ENCODE measurements at regions not wholly inside any gene's neighbourhood (a gene's known extent, or its start where the extent isn't known, plus 50 kb on each side); places are given as distances from the start of the nearest gene placed in this dataset.
"Not testable (repeated sequence)": the region's sequence is repeated elsewhere in the genome, so short reads cannot be mapped to it uniquely, and the experiment has no call there.

GRCh38 chrX:86935988-86936387 lies 581.6 kb upstream of the KLHL4 start:
- Histone ChIP-seq H3K4me1 (no peaks in the 10 kb centered on the region), H3K36me3 (no peaks in the 10 kb centered on the region), H3K27me3 (no peaks in the 10 kb centered on the region), H3K4me3 (no peak overlapping the region), H3K9me3 (no peaks in the 10 kb centered on the region), H3K27ac (no peak overlapping the region)
- no peak for TF ChIP-seq CTCF (IDR thresholded peaks at IDR 0.05)
- DNase-seq (ENCODE audit: low spot score in 2 of 2) = no peak
- intact Hi-C loops (cut with DNase I) = no loop called here

DNA sequence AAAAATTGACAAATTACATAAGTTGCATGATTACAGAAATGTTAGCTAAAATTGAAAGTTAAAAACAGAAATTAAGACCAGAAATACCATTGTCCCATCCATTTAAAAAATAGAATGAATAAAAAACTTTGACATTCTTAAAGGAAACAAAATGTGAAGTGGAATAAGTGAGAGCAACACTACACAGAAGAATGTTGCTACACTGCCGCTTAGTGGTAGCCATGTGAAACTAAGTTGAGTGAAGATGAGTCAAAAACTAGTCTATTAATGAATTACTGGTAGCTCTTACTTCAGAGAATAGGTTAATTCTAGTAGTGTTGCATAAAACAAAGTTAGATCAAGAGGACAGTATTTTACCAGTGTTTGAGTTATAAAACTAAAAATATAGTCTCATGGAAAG lies 571.0 kb upstream of the KLHL4 start:
- H3K27ac ChIP-seq = no peak overlapping the region
- H3K27me3 ChIP-seq = no peaks in the 10 kb centered on the region
- H3K36me3 ChIP-seq = no peaks in the 10 kb centered on the region
- H3K4me1 ChIP-seq = no peaks in the 10 kb centered on the region
- peak in 2 of 3 experiments; percentile 21 to 30 for TF ChIP-seq CTCF (IDR thresholded peaks at IDR 0.05)
- intact Hi-C loops (cut with DNase I) = no loop called here
- H3K9me3 ChIP-seq = no peaks in the 10 kb centered on the region
- no peak for DNase-seq (ENCODE audit: low spot score in 2 of 2)
- H3K4me3 ChIP-seq = no peak overlapping the region

DNA sequence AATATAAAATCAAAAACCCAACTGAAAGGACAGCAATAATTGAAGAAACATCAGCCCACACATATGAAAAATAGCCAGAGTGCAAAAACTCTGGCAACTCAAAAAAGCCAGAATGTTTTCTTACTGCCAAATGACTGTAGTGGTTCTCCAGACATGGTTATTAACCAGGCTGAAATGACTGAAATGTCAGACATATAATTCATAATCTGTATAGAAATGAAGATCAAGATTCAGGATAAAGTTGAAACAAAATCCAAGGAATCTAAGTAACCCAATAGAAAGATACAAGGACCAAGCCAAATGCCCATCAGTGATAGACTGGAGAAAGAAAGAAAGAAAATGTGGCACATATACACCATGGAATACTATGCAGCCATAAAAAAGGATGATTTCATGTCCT lies 553.3 kb upstream of the KLHL4 start:
- Histone ChIP-seq H3K27me3 (no peaks in the 10 kb centered on the region), H3K36me3 (no peaks in the 10 kb centered on the region), H3K4me1 (no peaks in the 10 kb centered on the region), H3K9me3 (no peaks in the 10 kb centered on the region), H3K27ac (no peak overlapping the region), H3K4me3 (no peak overlapping the region)
- no peak for TF ChIP-seq CTCF (IDR thresholded peaks at IDR 0.05)
- intact Hi-C loops (cut with DNase I) = no loop called here
- no peak for DNase-seq (ENCODE audit: low spot score in 2 of 2)

GRCh38 chrX:86981326-86981879 lies 536.2 kb upstream of the KLHL4 start:
- no peak for DNase-seq (ENCODE audit: low spot score in 2 of 2)
- no peaks in the 10 kb centered on the region for H3K27me3 ChIP-seq
- TF ChIP-seq CTCF (IDR thresholded peaks at IDR 0.05) = no peak

DNA sequence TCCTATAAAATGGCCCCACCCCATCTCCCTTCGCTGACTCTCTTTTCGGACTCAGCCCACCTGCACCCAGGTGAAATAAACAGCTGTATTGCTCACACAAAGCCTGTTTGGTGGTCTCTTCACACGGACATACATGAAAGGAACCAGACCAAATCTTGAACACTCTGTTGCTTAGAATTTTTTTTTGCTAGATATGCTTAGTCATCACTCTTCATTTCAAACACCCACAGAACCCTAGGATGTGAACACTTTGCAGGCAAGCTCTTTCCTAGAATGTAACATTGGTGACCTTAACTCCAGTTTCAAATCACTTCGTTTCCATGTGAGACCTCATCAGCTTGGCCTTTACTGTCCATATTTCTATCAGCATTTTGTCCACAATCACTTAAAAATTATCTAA lies 530.3 kb upstream of the KLHL4 start:
- H3K4me1 ChIP-seq; H3K27ac ChIP-seq; H3K4me3 ChIP-seq; intact Hi-C loops (cut with DNase I); H3K9me3 ChIP-seq; DNase-seq (ENCODE audit: low spot score in 2 of 2); H3K27me3 ChIP-seq; H3K36me3 ChIP-seq: not testable (repeated sequence)

More at GRCh38 chrX:86981326-86981879, 536.2 kb upstream of the KLHL4 start:
- Histone ChIP-seq H3K36me3 (no peaks in the 10 kb centered on the region), H3K9me3 (no peaks in the 10 kb centered on the region), H3K27ac (no peak overlapping the region), H3K4me3 (no peak overlapping the region), H3K4me1 (no peaks in the 10 kb centered on the region)
- intact Hi-C loops (cut with DNase I) = no loop called here

GRCh38 chrX:87003031-87003430 lies 514.6 kb upstream of the KLHL4 start:
- no peaks in the 10 kb centered on the region for H3K4me1 ChIP-seq
- TF ChIP-seq CTCF (IDR thresholded peaks at IDR 0.05) = no peak
- DNase-seq (ENCODE audit: low spot score in 2 of 2) = no peak
- H3K4me3 ChIP-seq = no peak overlapping the region
- H3K27ac ChIP-seq = no peak overlapping the region
- intact Hi-C loops (cut with DNase I) = no loop called here
- H3K27me3 ChIP-seq = no peaks in the 10 kb centered on the region
- no peaks in the 10 kb centered on the region for H3K36me3 ChIP-seq
- no peaks in the 10 kb centered on the region for H3K9me3 ChIP-seq

Measured in ascending aorta (tissue), 2 donors.